Activated naive CD4-positive, alpha-beta T cell treated with Interleukin-2 at 50 U/mL for 16 hours (primary cell): ENCODE measurements at regions not wholly inside any gene's neighbourhood (a gene's known extent, or its start where the extent isn't known, plus 50 kb on each side); places are given as distances from the start of the nearest gene placed in this dataset.

ENCODE experiments used
- DNase-seq: peaks from one replicate; pipeline ENCODE4 v3.0.0-alpha.2; 2020

DNA sequence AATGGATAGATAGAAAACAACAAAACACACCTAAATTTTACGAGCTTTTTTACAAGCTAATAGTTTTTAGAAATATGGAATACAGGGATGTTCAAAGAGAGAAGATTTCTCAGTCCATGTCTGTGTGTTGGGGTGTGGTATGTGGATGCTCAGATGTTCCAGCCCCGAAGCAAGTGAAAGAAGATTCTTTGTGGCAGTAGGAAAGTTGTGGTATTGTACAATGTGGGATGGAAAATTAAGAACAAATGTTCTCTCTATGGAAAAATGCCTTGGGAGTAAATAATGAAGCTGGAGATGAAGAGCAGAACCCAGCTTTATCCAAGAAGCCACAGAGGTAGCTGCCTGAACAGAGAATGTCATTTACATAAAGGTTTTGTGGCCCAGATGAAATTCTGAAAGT is 150.3 kb upstream of the PRKD1 start:
- no peak for DNase-seq

DNA sequence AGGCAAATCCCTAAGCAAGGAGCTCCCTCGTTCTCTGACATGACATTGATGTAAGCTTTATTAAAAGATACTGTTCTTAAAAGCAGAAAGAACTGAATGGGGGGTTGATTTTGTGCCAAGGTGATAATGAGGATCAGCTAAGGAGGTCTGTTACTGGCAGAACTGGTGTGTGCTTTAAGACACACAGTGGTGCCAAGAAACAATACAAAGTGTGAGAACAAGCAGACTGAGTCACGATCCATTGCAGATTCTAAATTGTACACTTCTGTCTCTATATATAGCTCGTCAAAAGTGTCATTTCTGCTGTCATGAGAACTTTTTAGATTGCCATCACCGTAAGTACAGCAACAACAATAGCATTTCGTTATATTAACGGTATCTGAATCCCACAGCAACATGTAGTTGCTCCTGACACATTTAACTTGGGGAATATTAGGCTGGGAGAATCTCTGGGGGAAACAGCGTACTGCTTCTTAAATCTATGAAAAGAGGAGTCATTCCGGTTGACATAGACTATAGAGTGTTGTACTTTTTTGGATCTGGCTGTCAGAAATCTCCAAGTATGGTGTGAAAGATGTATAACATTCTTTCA is 151.3 kb upstream of the PRKD1 start:
- DNase-seq: no peak

DNA sequence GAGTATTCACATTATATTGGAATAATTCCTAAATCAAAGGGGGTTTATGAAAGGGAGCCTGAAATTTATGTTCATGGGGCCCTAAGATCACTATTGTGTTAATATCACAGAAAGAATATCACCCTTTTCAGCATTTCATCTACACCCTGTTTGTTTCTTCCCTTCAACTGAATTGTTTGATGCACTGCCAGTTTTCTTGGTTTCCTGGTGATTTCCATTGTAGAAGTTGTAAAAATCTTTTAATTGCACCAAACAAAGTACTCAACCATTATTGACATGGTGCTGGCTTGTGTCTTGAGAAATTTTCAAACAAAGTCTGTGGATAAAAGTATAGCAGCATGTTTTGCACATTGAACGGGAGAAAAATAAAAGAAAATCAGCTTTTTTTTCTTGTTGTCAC is 154.8 kb upstream of the PRKD1 start:
- DNase-seq: no peak

DNA sequence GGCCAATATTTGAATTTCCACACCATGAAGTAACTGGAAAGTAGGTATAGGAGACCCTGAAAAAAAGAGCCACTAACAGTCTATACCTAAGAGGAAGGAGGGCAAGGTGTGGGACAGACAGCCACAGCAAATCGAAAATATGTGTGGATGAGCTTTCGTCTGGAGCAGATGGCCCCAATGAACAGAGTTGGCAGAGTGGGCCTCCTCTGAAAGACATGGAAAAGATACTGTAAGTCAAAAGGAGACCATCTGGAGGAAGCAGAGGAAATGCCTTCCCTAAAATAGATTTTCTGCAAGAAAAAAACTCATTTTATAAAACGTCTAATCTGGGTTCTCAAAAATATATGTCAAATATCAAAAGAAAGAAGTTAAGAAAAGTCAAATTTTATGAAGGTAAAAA is 157.2 kb upstream of the PRKD1 start:
- no peak for DNase-seq

DNA sequence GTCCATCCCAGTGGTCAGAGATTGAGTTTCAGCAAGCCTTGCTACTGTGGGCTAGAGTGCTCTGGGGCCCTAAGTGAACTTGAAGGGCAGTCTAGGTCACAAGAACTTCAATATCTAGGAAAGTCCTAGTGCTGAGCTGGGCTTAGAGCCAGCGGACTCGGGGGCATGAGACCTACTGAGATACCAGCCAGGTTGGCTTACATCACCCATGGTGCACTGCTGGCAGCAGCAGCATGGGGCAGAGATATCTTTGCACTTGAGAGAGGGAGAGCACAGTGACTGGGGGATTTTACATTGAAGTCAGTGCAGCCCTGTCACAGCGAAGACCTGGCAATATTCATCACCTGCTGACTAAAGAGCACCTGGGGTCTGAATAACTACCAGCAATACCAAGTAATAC is 158.3 kb upstream of the PRKD1 start:
- DNase-seq: no peak

DNA sequence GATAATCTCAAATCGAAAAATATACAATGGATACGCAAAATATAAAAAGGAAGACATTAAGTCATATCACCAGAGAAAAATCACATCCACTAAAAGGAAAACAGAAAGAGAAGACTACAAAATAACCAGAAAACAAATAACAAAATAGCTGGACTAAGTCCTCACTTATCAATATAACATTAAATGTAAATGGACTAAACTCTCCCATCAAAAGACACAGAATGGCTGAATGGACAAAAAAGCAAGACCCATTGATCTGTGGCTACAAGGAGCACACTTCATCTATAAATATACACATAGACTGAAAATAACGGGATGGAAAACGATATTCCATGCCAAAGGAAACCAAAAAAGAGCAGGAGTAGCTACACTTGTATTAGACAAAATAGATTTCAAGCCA is 161.0 kb upstream of the PRKD1 start:
- DNase-seq: no peak

DNA sequence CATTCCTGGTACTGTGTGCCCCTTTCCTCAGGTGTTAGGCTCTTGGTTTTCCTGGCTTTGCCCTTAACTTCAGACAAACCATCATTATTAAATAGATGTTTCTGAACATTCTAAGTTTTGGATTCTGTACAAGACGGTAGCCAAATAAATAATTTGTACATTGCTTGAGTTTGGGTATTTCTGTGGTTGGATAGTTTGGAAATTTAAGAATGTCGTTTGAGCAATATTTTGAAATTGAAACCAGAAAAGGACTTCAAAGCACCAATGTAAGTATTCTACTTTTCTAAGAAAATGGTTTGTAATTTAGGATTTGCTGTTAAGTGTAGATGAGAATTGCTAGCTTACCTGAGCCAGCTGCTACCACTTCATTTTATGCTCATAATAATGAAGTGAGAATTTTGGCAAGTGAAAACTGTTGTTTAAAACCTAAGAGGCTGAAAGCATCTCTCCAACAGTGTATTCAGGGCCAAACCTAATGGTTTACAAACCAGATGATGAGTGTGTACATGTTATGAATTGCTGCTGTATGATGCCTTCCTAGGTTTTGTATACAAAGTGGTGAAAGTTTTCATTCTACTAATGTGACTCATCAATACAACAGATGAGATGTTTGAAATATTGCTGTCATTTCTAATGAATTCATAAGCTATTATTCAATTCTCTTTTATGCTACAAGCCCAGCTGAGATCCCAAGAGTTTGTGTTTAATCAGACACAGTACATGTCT is 181.5 kb upstream of the PRKD1 start:
- no peak for DNase-seq

DNA sequence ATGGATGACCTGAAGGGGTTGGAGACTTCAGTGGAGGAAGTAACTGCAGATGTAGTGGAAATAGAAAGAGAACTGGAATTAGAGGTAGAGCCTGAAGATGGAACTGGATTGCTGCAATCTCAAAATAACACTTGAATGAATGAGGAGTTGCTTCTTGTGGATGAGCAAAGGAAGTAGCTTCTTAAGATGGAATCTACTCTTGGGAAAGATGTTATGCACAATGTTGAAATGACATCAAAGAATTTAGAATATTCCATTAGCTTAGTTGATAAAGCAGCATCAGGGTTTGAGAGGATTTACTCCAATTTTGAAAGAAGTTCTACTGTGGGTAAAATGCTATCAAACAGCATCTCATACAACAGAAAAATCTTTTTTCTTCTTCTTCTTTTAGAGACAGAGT is 186.4 kb upstream of the PRKD1 start:
- no peak for DNase-seq

DNA sequence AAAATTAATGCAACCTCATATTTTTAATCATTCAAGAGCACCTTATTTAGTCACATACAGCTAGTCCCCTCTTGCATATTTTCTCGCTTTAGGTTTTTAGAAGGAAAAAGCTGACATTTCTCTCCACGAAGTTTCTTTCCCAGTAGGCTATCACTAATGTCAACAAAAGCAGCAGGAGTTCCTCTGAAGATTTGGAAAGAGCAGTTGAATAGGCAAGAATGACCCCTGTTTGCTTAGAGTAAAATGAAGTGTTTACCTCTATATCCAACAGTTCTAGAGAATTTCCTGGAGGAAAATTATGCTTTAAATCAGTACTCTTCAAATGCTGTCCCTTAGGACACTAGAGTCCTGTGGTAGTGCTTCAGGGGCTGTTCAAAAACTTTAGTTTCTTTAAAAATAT is 188.1 kb upstream of the PRKD1 start:
- no peak for DNase-seq

DNA sequence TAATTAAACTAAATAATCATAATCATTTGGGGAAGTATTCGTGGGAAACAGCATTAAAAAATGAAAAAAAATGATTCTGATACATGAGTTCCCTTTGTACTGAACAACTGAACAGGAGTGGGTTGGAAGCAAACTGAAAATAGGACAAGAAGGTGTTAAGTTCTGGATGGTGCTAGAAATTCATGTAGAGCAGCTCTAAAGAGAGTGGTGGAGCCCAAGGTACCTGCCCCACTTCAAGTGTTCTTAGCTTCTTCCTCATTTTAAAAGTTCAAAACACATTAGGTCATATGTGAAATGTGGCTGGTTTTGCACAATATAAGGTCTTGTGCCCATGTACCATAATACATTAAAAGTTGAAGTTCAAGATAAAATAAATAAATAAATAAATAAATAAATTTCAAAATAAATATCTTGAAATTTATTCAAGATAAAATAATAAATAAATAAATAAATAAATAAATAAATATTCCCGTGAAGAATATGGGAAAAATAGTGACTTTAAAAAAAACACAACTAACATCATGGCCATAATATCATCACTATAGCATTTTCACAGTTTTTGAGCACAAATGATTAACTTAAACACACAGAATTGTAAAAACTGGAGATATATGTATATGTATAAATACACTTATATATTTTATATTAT is 191.5 kb upstream of the PRKD1 start:
- DNase-seq: no peak

DNA sequence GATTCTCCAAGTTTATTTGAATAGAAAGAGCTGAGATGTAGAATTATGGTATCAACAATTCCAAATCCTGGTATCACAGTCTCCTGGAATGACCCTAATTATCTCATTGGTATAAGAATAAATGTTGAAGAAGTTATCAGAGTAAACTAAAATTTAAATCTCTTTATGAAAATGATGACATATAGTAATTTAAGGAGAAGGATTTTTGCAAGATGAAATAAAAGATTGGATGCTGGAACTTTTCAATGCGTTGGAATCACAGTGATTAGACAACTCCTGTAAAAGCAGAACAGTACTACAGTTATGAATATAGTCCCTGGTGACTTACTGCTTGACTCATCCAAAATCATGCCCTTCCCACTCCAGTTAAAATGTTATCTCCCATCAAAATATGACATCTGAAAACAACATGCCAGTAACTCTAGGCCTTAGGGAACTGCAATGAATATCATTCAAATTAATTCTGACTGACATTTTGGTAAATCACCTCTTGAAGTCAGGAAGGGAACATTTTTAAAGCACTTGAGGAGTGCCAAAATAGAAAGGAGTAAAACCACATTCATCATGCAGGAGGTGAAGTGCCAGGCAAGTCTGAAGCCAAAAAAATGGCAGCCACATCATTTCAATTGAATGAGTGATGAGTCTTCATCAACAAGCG is 197.8 kb upstream of the PRKD1 start:
- DNase-seq: no peak

DNA sequence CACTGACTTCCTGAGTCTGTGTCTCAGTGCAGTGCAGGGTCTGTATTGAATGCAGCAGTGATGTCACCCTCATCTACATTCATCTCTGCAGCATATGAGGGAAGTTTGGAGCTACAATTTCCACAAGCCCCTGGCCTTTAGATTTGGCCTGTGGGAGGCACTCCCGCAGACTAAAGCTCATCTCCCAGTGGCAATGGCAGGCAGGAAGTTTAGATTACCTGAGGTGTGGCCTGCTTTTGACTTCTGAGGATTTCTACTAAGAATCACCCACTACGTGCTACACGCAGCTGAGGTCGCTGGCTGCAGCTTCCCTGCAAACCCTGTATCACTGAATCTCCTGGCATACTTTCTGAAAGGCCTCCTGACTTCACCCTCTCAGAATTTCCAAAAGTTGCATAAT is 202.2 kb upstream of the PRKD1 start:
- DNase-seq: no peak

DNA sequence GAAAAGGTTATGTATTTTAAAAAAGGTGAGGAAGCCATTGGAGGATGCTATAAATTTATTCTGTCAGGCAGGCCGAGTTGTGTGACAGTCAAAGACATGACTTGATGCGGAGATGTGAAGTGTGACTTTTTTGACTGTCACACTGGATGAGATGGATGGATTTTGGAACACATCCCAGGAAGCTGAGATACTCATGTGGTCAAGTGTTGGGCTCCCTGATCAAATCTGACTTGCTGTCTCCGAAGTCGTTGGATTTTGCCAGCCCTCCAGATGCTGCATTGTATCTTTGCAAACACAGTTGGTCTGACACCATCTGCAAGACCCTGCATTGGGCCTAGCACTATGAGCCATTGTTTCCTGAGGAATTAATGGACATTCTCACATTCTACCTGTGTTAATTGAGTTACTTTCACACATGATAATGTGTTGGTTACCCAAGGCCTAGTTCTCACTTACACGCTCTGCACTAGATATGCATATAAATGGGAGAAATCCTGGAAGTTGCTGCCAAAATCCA is 204.0 kb upstream of the PRKD1 start:
- DNase-seq: no peak

DNA sequence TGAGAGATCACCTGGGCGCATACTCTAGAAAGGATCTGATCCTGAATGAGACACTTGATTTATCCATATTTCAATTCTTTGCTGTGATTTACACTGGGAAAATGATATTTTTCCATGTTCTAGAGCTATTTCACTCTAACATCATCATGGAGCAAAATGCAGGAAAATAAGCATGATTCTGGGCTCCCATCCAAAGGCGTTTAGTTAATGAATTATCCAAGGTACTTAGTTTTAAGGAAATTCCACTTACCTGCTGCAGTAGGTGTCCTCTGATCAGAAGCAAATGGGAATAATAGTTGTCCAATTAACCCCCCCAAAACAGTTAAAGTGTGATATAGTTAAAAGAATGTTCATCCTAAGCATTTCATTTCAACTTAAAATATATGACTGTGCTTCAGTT is 204.5 kb upstream of the PRKD1 start:
- DNase-seq: no peak

DNA sequence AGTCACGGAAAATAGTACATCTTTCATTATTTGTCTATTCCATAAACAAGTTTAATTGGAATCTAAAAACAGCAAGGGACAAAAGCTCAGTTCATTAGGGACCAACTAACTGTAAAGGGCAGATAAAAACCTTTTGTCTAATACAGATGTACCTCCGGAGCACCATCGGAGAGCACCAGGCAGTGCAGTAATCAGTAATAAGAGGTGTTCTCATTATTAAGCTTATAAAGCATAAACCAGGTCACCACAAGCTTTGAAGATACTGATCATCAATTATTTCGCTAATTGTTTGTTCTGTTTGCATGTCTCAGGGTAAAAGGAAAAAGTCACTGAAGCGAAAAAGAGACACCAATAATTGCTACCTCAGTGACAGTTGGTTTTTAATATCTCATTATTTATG is 207.3 kb upstream of the PRKD1 start:
- DNase-seq: no peak

DNA sequence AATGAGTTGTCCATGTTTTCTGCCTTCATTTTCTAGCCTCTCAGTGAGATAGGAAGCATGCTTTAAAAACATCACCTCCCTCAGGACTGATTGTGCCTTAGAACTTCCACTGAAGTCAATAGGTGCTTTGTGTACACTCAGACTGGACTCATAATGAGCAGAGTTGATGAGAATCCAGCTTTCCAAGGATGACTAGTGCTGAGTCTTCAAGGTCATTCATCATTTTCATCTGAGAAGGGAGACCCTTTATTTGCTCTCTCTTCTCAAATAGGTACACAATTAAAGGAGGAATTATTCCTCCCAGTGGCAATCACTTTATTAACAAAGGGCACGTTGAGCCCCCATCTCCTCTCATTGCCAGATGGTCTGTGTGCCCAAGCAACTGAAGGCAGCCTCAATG is 210.9 kb upstream of the PRKD1 start:
- no peak for DNase-seq

DNA sequence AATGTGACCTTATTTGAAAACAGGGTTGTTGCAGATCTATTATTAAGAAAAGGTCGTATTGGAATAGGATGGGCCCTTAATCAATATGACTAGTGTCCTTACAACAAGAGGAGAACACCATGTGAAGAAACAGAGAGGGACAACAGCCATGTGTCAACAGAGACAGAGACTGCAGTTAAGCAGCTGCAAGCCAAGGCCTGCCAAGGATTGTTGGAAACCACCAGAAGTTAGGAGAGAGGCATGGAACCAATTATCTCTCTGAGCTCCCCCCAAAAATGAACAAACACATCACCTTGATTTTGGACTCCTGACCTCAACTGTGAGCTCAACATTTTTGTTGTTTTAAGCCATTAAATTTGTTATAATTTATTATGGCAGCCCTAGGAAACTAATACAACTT is 214.6 kb upstream of the PRKD1 start:
- DNase-seq: no peak

DNA sequence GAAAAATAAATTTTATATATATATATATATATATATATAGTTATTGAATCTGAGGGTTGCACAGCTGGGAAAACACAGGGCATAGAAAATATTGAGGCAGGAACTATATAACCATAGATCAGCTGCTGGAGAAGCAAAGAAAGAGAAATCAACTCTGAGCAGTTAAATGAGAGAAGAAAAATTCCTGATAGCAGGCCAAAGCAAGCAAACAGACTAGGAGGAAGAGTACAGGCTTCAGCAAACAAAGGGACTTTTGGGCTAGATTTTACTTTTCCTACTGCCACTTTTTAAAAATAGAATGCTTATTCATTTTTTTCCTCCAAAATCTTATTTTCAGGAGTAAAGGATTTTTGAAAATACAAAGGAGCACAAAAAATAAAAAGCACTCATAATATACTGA is 216.0 kb upstream of the PRKD1 start:
- no peak for DNase-seq

DNA sequence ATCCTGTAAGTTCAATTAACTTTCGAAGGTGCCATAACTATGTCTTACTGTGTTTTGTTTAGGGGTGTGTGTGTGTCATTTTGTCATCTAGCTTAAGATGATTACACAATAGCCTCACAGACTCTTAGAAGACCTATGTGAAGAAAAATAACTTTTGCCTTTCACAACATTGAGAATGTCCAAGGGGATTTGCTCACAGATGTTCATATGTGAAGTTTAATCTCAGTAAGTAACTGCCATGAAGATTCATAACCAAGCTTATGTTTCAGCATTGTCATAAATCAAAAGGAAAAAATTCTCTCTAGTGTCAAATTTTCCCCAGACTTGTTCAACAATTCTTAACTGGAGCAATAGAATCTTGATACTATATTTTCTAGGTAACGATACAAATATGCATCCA is 226.1 kb upstream of the PRKD1 start:
- no peak for DNase-seq

DNA sequence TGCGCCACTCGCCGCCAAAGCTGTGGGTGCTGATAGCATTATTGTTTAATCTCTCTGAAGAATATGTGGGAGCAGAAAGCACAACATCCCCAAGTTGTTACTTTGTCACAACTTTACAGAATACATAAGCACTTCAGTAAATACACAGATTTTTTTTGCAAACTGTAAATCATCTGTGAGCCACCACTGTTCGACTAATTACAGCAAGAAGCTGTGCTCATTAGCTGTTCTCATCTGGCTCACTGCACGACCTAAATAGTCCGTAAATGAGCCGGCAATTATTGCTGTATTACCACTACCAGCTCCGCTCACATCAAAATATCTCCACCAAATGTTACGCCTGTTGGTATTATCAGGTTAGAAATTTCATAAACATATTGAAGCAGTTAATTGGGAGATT is 228.9 kb upstream of the PRKD1 start:
- no peak for DNase-seq

DNA sequence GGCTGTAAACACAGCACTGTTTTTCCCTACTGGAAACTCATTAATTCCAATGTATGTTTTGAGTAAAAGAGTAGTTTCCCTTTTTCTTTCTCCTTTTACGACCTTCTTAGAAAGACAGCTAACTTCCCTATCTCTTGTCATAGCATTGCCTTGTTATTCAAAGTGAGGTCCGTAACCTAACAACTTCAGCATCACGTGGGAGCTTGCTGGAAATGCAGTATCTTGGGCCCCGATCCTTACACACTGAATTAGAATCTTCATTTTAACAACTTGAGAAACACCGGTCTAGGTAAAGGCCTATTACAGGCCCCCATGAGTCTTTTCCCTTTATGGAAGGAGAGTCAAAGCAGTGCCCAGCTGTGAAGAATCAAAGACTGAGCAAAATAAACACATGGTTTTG is 230.7 kb upstream of the PRKD1 start:
- DNase-seq: no peak

DNA sequence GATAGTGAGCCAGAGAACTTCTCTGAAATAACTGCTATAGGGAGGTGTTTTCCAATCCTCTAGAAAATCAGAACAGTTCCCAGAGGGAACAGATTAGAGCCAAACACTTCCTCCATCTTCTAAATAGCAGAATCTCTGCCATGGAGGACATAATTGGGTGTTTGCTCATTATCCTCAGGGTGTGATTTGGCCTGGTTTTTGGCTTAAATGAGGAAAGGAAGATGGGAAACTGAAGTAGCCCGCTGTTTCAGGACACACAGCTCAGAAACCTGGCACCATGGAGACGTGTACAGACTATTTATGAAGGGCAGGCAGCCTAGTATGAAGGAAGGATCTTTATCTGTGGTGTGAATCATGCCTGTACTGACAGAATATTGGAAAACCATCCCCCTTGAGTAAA is 231.7 kb upstream of the PRKD1 start:
- DNase-seq: no peak

DNA sequence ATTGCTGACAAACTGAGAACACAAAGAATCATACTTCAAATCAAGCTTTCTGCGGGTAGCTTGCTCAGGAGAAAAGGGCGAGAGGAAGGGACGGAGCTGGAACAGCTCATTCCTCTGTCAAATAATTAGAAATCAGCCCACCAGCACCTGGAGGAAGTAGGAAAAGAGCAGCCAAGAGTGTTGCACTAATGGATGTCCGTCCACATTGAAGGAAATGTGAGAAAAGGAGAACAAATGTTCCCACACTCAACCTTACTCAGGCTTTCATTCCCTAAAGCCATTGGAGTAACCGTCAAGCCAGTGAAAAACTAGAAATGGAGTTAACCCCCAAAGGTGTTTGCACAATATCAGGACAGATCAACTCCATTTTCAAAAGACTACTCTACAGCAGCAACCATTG is 233.0 kb upstream of the PRKD1 start:
- no peak for DNase-seq

DNA sequence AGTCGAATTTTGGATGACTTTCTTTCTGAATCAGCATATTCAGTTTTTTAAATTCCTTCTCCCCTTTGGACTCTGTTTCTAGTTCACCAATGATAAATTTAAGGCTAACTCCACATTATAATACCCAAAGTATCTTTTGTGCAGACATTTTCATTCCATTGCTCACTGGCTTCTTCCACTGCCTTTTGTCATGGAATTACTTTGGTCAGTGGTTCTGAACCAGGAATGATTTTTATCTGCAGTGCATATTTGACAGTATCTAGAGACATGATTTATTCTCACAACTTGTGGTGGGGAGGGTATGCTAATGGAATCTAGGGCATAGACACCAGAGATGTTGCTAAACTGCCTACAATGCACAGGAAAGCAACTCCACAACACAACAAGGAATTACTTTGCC is 234.4 kb upstream of the PRKD1 start:
- DNase-seq: no peak
